ENCODE measurements at regions not wholly inside any gene's neighbourhood (a gene's known extent, or its start where the extent isn't known, plus 50 kb on each side); places are given as distances from the start of the nearest gene placed in this dataset.
"Not testable (repeated sequence)": the region's sequence is repeated elsewhere in the genome, so short reads cannot be mapped to it uniquely, and the experiment has no call there.

GRCh38 chrX:118261151-118261550, 84.8 kb upstream of the WDR44 start:
- no peak overlapping the region for H3K4me2 ChIP-seq
- H3K9me3 ChIP-seq (replicated peaks in 1 of 11): no peaks in the 10 kb centered on the region
- no peak overlapping the region for H3K4me3 ChIP-seq
- TF ChIP-seq Cebpa-rat (IDR thresholded peaks at IDR 0.05): no peak
- no peaks in the 10 kb centered on the region for H3K4me1 ChIP-seq
- no peaks in the 10 kb centered on the region for H4K20me1 ChIP-seq
- no peaks in the 10 kb centered on the region for H3K27me3 ChIP-seq
- H3K36me3 ChIP-seq: no peaks in the 10 kb centered on the region
- H3K9ac ChIP-seq: no peak overlapping the region
- H3K27ac ChIP-seq: no peak overlapping the region

- Histone ChIP-seq H3K4me2 (peak overlapping the region in 1 of 11 experiments; percentile 11; a peak in 1 of 22 replicates), H3K36me3 (no peaks in the 10 kb centered on the region), H3K9ac (no peak overlapping the region), H3K4me1 (peaks cover 0 to 20% (median 0%) of the 10 kb centered on the region in 10 experiments; a peak in 4 of 20 replicates), H3K9me3 (replicated peaks in 1 of 11) (peaks cover 0 to 22% (median 6%) of the 10 kb centered on the region in 11 experiments; a peak in 9 of 22 replicates), H4K20me1 (no peaks in the 10 kb centered on the region), H3K27ac (peak overlapping the region in 1 of 11 experiments; percentile 4; a peak in 1 of 22 replicates), H3K4me3 (no peak overlapping the region), H3K27me3 (no peaks in the 10 kb centered on the region)
- TF ChIP-seq Cebpa-rat (IDR thresholded peaks at IDR 0.05): no peak
These were observed 74.1 kb upstream of the WDR44 start for GRCh38 chrX:118271775-118272174.

GRCh38 chrX:118272242-118272641, 73.7 kb upstream of the WDR44 start:
- H3K4me3 ChIP-seq: no peak overlapping the region
- no peak for TF ChIP-seq Cebpa-rat (IDR thresholded peaks at IDR 0.05)
- H3K27me3 ChIP-seq: no peaks in the 10 kb centered on the region
- H3K4me2 ChIP-seq: peak overlapping the region in 3 of 11 experiments; percentile 33 to 55 (median 40); a peak in 5 of 22 replicates
- peak overlapping the region in 1 of 11 experiments; percentile 34; a peak in 2 of 22 replicates for H3K27ac ChIP-seq
- H3K9ac ChIP-seq: no peak overlapping the region
- no peaks in the 10 kb centered on the region for H3K36me3 ChIP-seq
- H3K4me1 ChIP-seq: peaks cover 0 to 20% (median 0%) of the 10 kb centered on the region in 10 experiments; a peak in 4 of 20 replicates
- H3K9me3 ChIP-seq (replicated peaks in 1 of 11): peaks cover 0 to 17% (median 3%) of the 10 kb centered on the region in 11 experiments; a peak in 8 of 22 replicates
- H4K20me1 ChIP-seq: no peaks in the 10 kb centered on the region

- Histone ChIP-seq H4K20me1 (no peaks in the 10 kb centered on the region), H3K4me2 (peak overlapping the region in 2 of 11 experiments; percentile 24 to 38; a peak in 3 of 22 replicates), H3K9ac (no peak overlapping the region), H3K4me3 (no peak overlapping the region), H3K4me1 (peaks cover 0 to 16% (median 0%) of the 10 kb centered on the region in 10 experiments; a peak in 4 of 20 replicates), H3K36me3 (no peaks in the 10 kb centered on the region), H3K9me3 (replicated peaks in 1 of 11) (peaks cover 0 to 5% (median 0%) of the 10 kb centered on the region in 11 experiments; a peak in 2 of 22 replicates), H3K27me3 (no peaks in the 10 kb centered on the region), H3K27ac (no peak overlapping the region)
- TF ChIP-seq Cebpa-rat (IDR thresholded peaks at IDR 0.05): no peak
These were observed 59.7 kb upstream of the WDR44 start for GRCh38 chrX:118286066-118286762.

- not testable (repeated sequence) for H3K9ac ChIP-seq, H3K27me3 ChIP-seq, H3K27ac ChIP-seq, H3K4me1 ChIP-seq, H3K4me3 ChIP-seq, H3K4me2 ChIP-seq, H4K20me1 ChIP-seq, H3K36me3 ChIP-seq
- H3K9me3 ChIP-seq (replicated peaks in 1 of 11): peaks cover 0 to 23% (median 15%) of the 10 kb centered on the region in 11 experiments; a peak in 14 of 22 replicates
These were observed 50.1 kb upstream of the WDR44 start for GRCh38 chrX:118295818-118296217.
